ENCODE measurements at regions not wholly inside any gene's neighbourhood (a gene's known extent, or its start where the extent isn't known, plus 50 kb on each side); places are given as distances from the start of the nearest gene placed in this dataset.
"Not testable (repeated sequence)": the region's sequence is repeated elsewhere in the genome, so short reads cannot be mapped to it uniquely, and the experiment has no call there.

- H3K4me3 ChIP-seq (ENCODE audit: low read depth, low read length) = no peak overlapping the region
- no peak for DNase-seq (ENCODE audit: low read depth)
- TF ChIP-seq CTCF (IDR thresholded peaks at IDR 0.05; ENCODE audit: control insufficient read depth, extremely low read depth, insufficient read depth) = no peak
Observed at GRCh38 chr4:103292959-103293358, 94.8 kb upstream of the CENPE start.

DNA sequence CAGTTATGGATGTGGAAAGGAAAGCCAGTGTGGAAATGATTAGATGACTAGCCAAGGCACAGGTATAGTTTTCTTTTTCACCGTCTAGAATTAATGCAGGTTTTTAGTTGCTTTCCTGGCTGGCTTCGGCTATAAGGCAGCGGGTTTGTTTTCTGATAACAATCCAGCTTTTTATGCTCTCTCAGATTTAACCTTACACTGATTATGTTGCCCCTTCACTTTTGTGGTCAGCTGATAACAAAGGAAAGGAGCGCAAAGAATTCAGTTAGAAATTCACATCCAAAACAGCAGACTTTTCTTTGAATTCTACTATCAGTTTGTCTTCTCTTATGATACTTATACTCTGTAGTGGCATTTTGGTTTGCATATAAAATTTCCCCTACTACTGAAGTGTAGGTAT is 94.2 kb upstream of the CENPE start:
- no peak for TF ChIP-seq CTCF (IDR thresholded peaks at IDR 0.05; ENCODE audit: control insufficient read depth, extremely low read depth, insufficient read depth)
- DNase-seq (ENCODE audit: low read depth) = no peak
- no peak overlapping the region for H3K4me3 ChIP-seq (ENCODE audit: low read depth, low read length)

DNA sequence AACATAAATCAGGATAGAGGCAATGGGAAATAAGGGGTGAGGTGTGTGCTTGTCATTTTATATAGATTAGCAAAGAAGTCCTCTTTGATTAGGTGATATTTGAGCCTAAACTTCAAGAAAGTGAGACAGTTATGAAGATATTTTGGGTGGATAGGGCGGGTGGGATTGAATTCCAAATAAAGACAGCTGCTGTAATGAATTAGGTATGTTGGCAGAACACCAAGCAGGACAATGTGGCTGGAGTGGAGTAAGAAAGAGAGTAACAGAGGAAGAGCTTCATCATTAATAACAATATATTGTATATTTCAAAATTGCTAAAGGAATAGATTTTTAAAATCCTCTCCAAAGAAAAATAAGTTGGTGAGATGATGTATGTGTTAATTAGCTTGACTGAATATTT is 91.0 kb upstream of the CENPE start:
- DNase-seq (ENCODE audit: low read depth) = no peak
- TF ChIP-seq CTCF (IDR thresholded peaks at IDR 0.05; ENCODE audit: control insufficient read depth, extremely low read depth, insufficient read depth) = no peak
- no peak overlapping the region for H3K4me3 ChIP-seq (ENCODE audit: low read depth, low read length)

GRCh38 chr4:103272174-103272573 is 74.0 kb upstream of the CENPE start:
- TF ChIP-seq CTCF (IDR thresholded peaks at IDR 0.05; ENCODE audit: control insufficient read depth, extremely low read depth, insufficient read depth) = no peak
- peak; percentile 90 for DNase-seq (ENCODE audit: low read depth)

GRCh38 chr4:103268746-103269145 is 70.6 kb upstream of the CENPE start:
- no peak overlapping the region for H3K4me3 ChIP-seq (ENCODE audit: low read depth, low read length)
- no peak for DNase-seq (ENCODE audit: low read depth)
- no peak for TF ChIP-seq CTCF (IDR thresholded peaks at IDR 0.05; ENCODE audit: control insufficient read depth, extremely low read depth, insufficient read depth)

More at GRCh38 chr4:103272174-103272573, 74.0 kb upstream of the CENPE start:
- no peak overlapping the region for H3K4me3 ChIP-seq (ENCODE audit: low read depth, low read length)

DNA sequence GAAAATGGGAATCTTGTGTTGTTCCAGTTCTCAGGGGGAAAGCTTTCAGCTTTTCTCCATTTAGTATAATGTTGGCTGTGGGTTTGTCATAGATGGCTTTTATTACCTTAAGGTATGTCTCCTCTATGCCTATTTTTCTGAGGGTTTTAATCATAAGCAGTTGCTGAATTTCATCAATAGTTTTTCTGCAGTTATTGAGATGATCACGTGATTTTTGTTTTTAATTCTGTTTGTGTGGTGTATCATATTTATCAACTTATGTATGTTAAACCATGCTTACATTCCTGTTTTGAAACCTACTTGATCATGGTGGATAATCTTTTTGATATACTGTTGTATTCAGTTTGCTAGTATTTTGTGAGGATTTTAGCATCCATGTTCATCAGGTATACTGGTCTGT is 66.8 kb upstream of the CENPE start:
- H3K4me3 ChIP-seq (ENCODE audit: low read depth, low read length) = no peak overlapping the region
- TF ChIP-seq CTCF (IDR thresholded peaks at IDR 0.05; ENCODE audit: control insufficient read depth, extremely low read depth, insufficient read depth) = no peak
- no peak for DNase-seq (ENCODE audit: low read depth)

- DNase-seq (ENCODE audit: low read depth) = not testable (repeated sequence)
Observed at GRCh38 chr4:103256068-103256467, 57.9 kb upstream of the CENPE start.

More at GRCh38 chr4:103256068-103256467, 57.9 kb upstream of the CENPE start:
- H3K4me3 ChIP-seq (ENCODE audit: low read depth, low read length) = peak overlapping the region; percentile 39

Data from LNCaP clone FGC (cell line).